ENCODE measurements at regions not wholly inside any gene's neighbourhood (a gene's known extent, or its start where the extent isn't known, plus 50 kb on each side); places are given as distances from the start of the nearest gene placed in this dataset.
"Not testable (repeated sequence)": the region's sequence is repeated elsewhere in the genome, so short reads cannot be mapped to it uniquely, and the experiment has no call there.

DNA sequence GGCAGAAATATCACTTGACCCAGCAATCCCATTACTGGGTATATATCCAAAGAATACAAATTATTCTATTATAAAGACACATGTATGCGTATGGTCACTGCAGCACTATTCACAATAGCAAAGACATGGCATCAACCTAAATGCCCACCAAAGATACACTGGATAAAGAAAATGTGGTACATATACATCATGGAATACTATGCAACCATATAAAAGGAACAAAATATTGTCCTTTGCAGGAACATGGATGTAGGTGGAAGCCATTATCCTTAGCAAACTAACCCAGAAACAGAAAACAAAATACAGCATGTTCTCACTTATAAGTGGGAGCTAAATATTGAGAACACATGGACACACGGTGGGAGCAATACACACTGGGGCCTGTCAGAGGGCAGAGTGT, 1441.6 kb upstream of the ACO1 start:
- H3K4me2 ChIP-seq (ENCODE audit: insufficient read depth, low read length); H3K27me3 ChIP-seq (ENCODE audit: control insufficient read depth in 2 of 2, insufficient read depth in 2 of 2, low read length in 2 of 2); POLR2A ChIA-PET; H3K79me2 ChIP-seq (ENCODE audit: control insufficient read depth, insufficient read depth, low read length); H3K9me1 ChIP-seq (ENCODE audit: control insufficient read depth, insufficient read depth, low read length); H3K36me3 ChIP-seq (ENCODE audit: control insufficient read depth, insufficient read depth, low read length); H2AFZ ChIP-seq (ENCODE audit: low read depth, low read length); intact Hi-C loops (cut with micrococcal nuclease); H3K9me3 ChIP-seq (replicated peaks; ENCODE audit: control insufficient read depth, insufficient read depth, low read depth, low read length); ATAC-seq; in situ Hi-C loops (cut with MboI); H3K4me1 ChIP-seq (replicated peaks in 1 of 2; ENCODE audit: control insufficient read depth in 2 of 2, insufficient read depth in 2 of 2, low read length in 2 of 2); FAIRE-seq; CTCF ChIA-PET (ENCODE audit: low intra/inter-chr PET ratio); H3K4me3 ChIP-seq; BruUV-seq (replicated peaks); H4K20me1 ChIP-seq (replicated peaks; ENCODE audit: control insufficient read depth, insufficient read depth, low read length); H3K27ac ChIP-seq (ENCODE audit: extremely low read depth, low read depth, low read length); DNase-seq (ENCODE audit: extremely low read depth in 1 of 4, low spot score in 3 of 4); H3K9ac ChIP-seq (ENCODE audit: insufficient read depth in 1 of 2, low read depth in 2 of 2, low read length in 2 of 2): not testable (repeated sequence)
- no CpG with 5 or more reads among the region's 2 CpGs for WGBS (ENCODE audit: insufficient coverage, low coverage, missing lambda C conversion rate)

DNA sequence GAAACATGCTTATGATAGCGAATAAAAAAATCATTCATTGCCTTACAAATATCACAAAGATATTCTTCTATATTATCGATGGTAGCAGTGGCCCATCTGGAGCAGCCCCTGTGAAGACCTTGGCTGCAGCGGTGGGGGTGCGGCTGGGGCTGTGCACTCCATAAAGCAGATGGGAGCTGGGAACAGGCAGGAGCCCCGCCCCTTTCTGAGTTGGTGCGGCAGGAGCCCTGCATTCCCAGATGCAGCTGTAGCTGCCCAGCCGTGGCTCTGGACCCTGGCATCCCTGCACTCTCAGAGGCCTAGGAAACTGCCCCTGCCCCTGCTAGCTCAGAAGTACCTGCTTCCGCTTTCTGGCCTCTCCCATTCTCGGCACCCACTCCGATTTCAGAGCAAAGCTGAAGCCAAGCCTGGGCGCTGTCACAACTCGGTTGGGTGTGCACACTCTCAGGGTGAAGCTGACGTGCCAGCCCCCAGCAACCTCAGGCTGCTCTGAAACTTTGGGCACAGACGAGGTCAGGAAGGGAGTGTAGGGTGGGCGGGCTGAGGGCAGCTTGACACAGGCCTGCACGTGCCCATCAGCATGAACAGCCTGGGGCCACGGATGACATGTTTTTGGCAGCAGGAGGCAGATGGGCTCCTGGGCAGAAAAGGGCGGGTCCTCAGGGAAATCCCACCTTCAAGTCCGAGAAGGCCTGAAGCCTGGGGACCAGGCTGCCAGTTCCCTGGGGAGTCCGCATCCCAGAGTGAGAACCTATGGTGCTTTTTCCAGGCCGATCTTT, 1440.8 kb upstream of the ACO1 start:
- no CpG with 5 or more reads among the region's 21 CpGs for WGBS (ENCODE audit: insufficient coverage, low coverage, missing lambda C conversion rate)
- BruUV-seq (replicated peaks): no TSS peak
- H3K9me3 ChIP-seq (replicated peaks; ENCODE audit: control insufficient read depth, insufficient read depth, low read depth, low read length): no peaks in the 10 kb centered on the region
- no peaks in the 10 kb centered on the region for H3K36me3 ChIP-seq (ENCODE audit: control insufficient read depth, insufficient read depth, low read length)
- in situ Hi-C loops (cut with MboI) (no loop called here), intact Hi-C loops (cut with micrococcal nuclease) (no loop called here)
- no peak for ATAC-seq
- no peaks in the 10 kb centered on the region for H3K9me1 ChIP-seq (ENCODE audit: control insufficient read depth, insufficient read depth, low read length)
- no peaks in the 10 kb centered on the region for H4K20me1 ChIP-seq (replicated peaks; ENCODE audit: control insufficient read depth, insufficient read depth, low read length)
- H3K9ac ChIP-seq (ENCODE audit: insufficient read depth in 1 of 2, low read depth in 2 of 2, low read length in 2 of 2): no peak overlapping the region
- no peak for FAIRE-seq
- H3K79me2 ChIP-seq (ENCODE audit: control insufficient read depth, insufficient read depth, low read length): no peaks in the 10 kb centered on the region
- H3K4me1 ChIP-seq (replicated peaks in 1 of 2; ENCODE audit: control insufficient read depth in 2 of 2, insufficient read depth in 2 of 2, low read length in 2 of 2): no peaks in the 10 kb centered on the region
- H3K27me3 ChIP-seq (ENCODE audit: control insufficient read depth in 2 of 2, insufficient read depth in 2 of 2, low read length in 2 of 2): no peaks in the 10 kb centered on the region
- ChIA-PET CTCF (ENCODE audit: low intra/inter-chr PET ratio) (no interaction called here), POLR2A (no interaction called here)
- no peak overlapping the region for H3K4me3 ChIP-seq
- no peak for DNase-seq (ENCODE audit: extremely low read depth in 1 of 4, low spot score in 3 of 4)
- H3K27ac ChIP-seq (ENCODE audit: extremely low read depth, low read depth, low read length): no peak overlapping the region
- H2AFZ ChIP-seq (ENCODE audit: low read depth, low read length): no peak overlapping the region
- no peak overlapping the region for H3K4me2 ChIP-seq (ENCODE audit: insufficient read depth, low read length)
- TF ChIP-seq ZNF124 (CRISPR knock-in tag; IDR thresholded peaks at IDR 0.05): no peak
- TF ChIP-seq ZBTB9 (CRISPR knock-in tag; IDR thresholded peaks at IDR 0.05): no peak
- no peak for TF ChIP-seq NR2C1 (IDR thresholded peaks at IDR 0.05)
- TF ChIP-seq NR2C1 (tag; IDR thresholded peaks at IDR 0.05): no peak
- no peak for TF ChIP-seq ZNF121 (CRISPR knock-in tag; conservative IDR thresholded peaks at IDR 0.05)
- TF ChIP-seq CBX2 (IDR thresholded peaks at IDR 0.05; ENCODE audit: insufficient read depth, low read length, poor library complexity, severe bottlenecking): no peak
- TF ChIP-seq ZNF316 (IDR thresholded peaks at IDR 0.05): no peak
- no peak for TF ChIP-seq NR2C2 (CRISPR knock-in tag; IDR thresholded peaks at IDR 0.05)
- TF ChIP-seq NR2C2 (tag; IDR thresholded peaks at IDR 0.05): no peak

Measured in K562 (cell line).